Osteoblast (primary cell): ENCODE measurements at regions not wholly inside any gene's neighbourhood (a gene's known extent, or its start where the extent isn't known, plus 50 kb on each side); places are given as distances from the start of the nearest gene placed in this dataset.

Experiments used
- DNase-seq: peaks from one replicate; pipeline ENCODE4 v3.0.0; 2011; ENCODE audit warnings: low spot score, mixed read lengths; ENCODE audit not compliant: insufficient read length; ENCODE audit errors: missing footprints
- H2AFZ ChIP-seq: 2 replicates; pipeline ENCODE4 v1.6.0; 2011; ENCODE audit warnings: mild to moderate bottlenecking, low read length
- H3K27ac ChIP-seq: 2 replicates; pipeline ENCODE4 v1.5.1; 2011; ENCODE audit warnings: mild to moderate bottlenecking, low read depth, low read length, moderate library complexity
- H3K27me3 ChIP-seq: 2 replicates; pipeline ENCODE4 v1.6.0; 2012; ENCODE audit warnings: mild to moderate bottlenecking, control low read depth, inconsistent platforms, low read length, moderate library complexity; ENCODE audit not compliant: insufficient read depth
- H3K36me3 ChIP-seq: 2 replicates; pipeline ENCODE4 v1.5.1; 2011; ENCODE audit warnings: mild to moderate bottlenecking, low read length, control low read depth, moderate library complexity; ENCODE audit not compliant: insufficient read depth
- H3K4me1 ChIP-seq: 2 replicates; pipeline ENCODE4 v1.5.1; 2011; ENCODE audit warnings: mild to moderate bottlenecking, low read length, control low read depth, moderate library complexity; ENCODE audit not compliant: insufficient read depth
- H3K4me2 ChIP-seq: 2 replicates; pipeline ENCODE4 v1.6.0; 2011; ENCODE audit warnings: mild to moderate bottlenecking, low read length; ENCODE audit not compliant: insufficient read depth
- H3K4me3 ChIP-seq: fragments of 200-600 bp; sonication (generic); 3 replicates; pipeline ENCODE4 v1.5.1; 2012; ENCODE audit warnings: mild to moderate bottlenecking, low read length, inconsistent platforms; ENCODE audit not compliant: insufficient read depth
- H3K79me2 ChIP-seq: 2 replicates; pipeline ENCODE4 v1.6.0; 2012; ENCODE audit warnings: mild to moderate bottlenecking, low read length, control low read depth, inconsistent platforms; ENCODE audit not compliant: insufficient read depth
- H3K9me3 ChIP-seq: 2 replicates; pipeline ENCODE4 v1.5.1; 2011; ENCODE audit warnings: low read depth, low read length, control low read depth
- H4K20me1 ChIP-seq: 2 replicates; pipeline ENCODE4 v1.6.0; 2012; ENCODE audit warnings: mild to moderate bottlenecking, low read length, control low read depth; ENCODE audit not compliant: insufficient read depth
- TF ChIP-seq, protein P1 (sequence below): IDR thresholded peaks from 2 replicates; pipeline ENCODE4 v1.5.1; 2011; ENCODE audit warnings: mild to moderate bottlenecking, low read depth, low read length, moderate library complexity; ENCODE audit errors: extremely low read depth

DNA sequence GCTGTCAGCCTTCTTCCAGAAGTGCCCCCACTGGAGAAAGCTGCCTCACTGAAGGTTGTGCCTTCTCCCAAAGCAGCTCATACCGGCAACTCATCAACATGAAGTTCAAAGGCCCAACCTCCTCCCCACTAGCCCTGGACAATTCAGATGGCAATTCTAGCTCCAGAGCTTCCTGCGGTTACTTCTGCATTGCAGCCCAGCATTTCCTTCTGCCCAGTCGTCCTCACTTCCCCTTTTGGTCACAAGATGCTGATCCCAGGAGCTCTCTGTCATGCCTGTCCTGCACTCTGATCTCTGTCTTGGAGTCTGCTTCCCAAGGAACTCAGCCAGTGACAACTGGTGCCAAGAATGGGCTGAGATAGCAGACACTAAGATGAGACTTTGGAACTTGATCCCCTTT is 178.2 kb upstream of the SOX9 start:
- H2AFZ ChIP-seq = no peak overlapping the region
- H3K4me3 ChIP-seq = no peak overlapping the region
- H3K79me2 ChIP-seq = no peaks in the 10 kb centered on the region
- no peak for DNase-seq
- H3K36me3 ChIP-seq = no peaks in the 10 kb centered on the region
- no peak overlapping the region for H3K4me2 ChIP-seq
- no peaks in the 10 kb centered on the region for H3K27me3 ChIP-seq
- no peak overlapping the region for H3K27ac ChIP-seq
- peaks cover 3% of the 10 kb centered on the region for H3K4me1 ChIP-seq
- H4K20me1 ChIP-seq = no peaks in the 10 kb centered on the region
- no peaks in the 10 kb centered on the region for H3K9me3 ChIP-seq
- TF ChIP-seq, protein P1, sequence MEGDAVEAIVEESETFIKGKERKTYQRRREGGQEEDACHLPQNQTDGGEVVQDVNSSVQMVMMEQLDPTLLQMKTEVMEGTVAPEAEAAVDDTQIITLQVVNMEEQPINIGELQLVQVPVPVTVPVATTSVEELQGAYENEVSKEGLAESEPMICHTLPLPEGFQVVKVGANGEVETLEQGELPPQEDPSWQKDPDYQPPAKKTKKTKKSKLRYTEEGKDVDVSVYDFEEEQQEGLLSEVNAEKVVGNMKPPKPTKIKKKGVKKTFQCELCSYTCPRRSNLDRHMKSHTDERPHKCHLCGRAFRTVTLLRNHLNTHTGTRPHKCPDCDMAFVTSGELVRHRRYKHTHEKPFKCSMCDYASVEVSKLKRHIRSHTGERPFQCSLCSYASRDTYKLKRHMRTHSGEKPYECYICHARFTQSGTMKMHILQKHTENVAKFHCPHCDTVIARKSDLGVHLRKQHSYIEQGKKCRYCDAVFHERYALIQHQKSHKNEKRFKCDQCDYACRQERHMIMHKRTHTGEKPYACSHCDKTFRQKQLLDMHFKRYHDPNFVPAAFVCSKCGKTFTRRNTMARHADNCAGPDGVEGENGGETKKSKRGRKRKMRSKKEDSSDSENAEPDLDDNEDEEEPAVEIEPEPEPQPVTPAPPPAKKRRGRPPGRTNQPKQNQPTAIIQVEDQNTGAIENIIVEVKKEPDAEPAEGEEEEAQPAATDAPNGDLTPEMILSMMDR = no peak

DNA sequence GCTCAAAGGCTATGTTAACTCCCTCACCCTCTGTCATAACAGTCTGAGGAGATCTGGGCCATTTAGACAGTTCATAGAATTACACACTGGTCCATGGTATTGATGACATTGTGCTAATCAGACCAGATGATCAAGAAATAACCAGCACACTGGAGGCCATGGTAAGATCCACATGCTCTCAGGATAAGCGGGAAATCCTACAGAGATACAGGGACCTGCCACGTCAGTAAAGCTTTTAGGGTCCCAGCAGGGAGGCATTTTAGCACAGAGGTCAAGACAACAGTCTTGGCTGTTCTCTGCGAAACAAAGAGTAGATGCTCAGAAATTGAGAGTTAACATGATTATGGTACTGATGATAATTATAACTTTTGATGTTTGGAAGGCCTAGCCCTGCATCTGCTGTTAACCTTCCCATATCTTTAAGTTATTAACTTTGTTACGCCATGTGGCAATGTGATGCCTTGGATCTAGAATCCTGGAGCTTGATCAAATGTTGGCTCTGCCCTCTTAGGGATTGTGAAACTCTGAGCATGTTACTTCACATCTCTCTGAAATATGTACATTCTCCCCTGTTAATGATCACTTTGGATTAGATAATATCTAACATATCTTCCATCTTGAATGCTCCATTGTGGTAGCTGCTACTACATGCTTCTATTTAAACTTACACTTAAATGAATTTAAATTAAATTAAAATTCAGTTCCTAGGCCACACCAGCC is 172.0 kb upstream of the SOX9 start:
- TF ChIP-seq, protein P1 = no peak
- H3K4me3 ChIP-seq = no peak overlapping the region
- no peak for DNase-seq

DNA sequence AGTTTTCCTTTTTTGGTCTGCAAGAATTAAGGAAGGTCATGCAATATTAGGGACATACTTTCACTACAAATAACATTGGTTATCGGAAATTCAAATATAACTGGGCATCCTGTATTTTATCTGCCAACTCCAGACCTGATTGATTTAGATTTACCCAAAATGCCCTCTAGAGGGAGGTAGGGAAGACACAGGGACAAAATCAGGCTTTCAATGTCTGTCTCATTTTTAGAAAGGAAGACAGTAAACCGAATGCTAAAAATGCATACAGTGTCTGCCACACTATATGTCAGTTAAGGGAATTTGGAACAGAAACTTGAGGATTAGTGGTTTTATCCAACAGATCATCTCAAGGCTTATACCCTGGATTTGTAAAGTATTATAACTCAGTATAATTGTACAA is 161.7 kb upstream of the SOX9 start:
- Histone ChIP-seq H3K27ac (no peak overlapping the region), H4K20me1 (no peaks in the 10 kb centered on the region), H3K4me3 (no peak overlapping the region), H3K4me2 (no peak overlapping the region), H3K36me3 (no peaks in the 10 kb centered on the region), H3K79me2 (no peaks in the 10 kb centered on the region), H3K9me3 (no peaks in the 10 kb centered on the region), H3K4me1 (no peaks in the 10 kb centered on the region), H3K27me3 (no peaks in the 10 kb centered on the region), H2AFZ (no peak overlapping the region)
- TF ChIP-seq, protein P1 = peak; percentile 73
- DNase-seq = no peak

More for the DNA sequence above, 172.0 kb upstream of the SOX9 start:
- Histone ChIP-seq H3K4me1 (no peaks in the 10 kb centered on the region), H2AFZ (no peak overlapping the region), H4K20me1 (no peaks in the 10 kb centered on the region), H3K79me2 (no peaks in the 10 kb centered on the region), H3K9me3 (no peaks in the 10 kb centered on the region), H3K4me2 (no peak overlapping the region), H3K27me3 (no peaks in the 10 kb centered on the region), H3K27ac (no peak overlapping the region), H3K36me3 (no peaks in the 10 kb centered on the region)

DNA sequence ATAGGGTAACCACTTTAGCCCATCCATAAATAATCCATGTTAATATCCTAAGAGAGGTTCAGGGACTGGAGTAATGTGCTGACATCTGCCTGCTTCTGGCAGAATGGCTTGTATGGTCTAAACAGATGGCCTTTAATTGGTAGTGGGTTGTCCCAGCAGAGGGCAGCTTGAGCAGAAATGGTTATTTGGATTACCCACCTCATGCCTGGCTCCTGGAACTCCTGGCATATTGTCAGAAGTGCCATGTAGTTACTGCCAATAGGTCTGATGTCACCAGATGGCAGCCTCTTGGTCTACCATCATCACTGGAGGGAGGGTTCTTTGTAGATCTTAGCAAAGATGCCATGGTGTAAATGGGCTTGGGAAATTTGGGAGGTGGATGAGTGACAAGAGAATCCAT is 157.5 kb upstream of the SOX9 start:
- no peak for DNase-seq
- no peaks in the 10 kb centered on the region for H3K9me3 ChIP-seq
- TF ChIP-seq, protein P1 = no peak
- no peaks in the 10 kb centered on the region for H3K27me3 ChIP-seq
- H3K4me1 ChIP-seq = peaks cover 11% of the 10 kb centered on the region
- H3K27ac ChIP-seq = no peak overlapping the region
- no peak overlapping the region for H2AFZ ChIP-seq
- no peak overlapping the region for H3K4me3 ChIP-seq
- no peaks in the 10 kb centered on the region for H3K79me2 ChIP-seq
- no peak overlapping the region for H3K4me2 ChIP-seq
- H4K20me1 ChIP-seq = no peaks in the 10 kb centered on the region
- no peaks in the 10 kb centered on the region for H3K36me3 ChIP-seq
